ENCODE measurements at regions not wholly inside any gene's neighbourhood (a gene's known extent, or its start where the extent isn't known, plus 50 kb on each side); places are given as distances from the start of the nearest gene placed in this dataset.
"Not testable (repeated sequence)": the region's sequence is repeated elsewhere in the genome, so short reads cannot be mapped to it uniquely, and the experiment has no call there.

GRCh38 chr12:47360093-47360480 is 280.3 kb upstream of the AMIGO2 start:
- in situ Hi-C loops (cut with MboI; ENCODE audit: low pct_unique_long_range_greater_than_20kb, low sequenced_read_pairs, unreplicated experiment) = no loop called here
- TF ChIP-seq CTCF (IDR thresholded peaks at IDR 0.05; ENCODE audit: extremely low read depth, insufficient read depth, missing control alignments) = no peak

GRCh38 chr12:47359310-47360092 is 279.7 kb upstream of the AMIGO2 start:
- no peak for TF ChIP-seq CTCF (IDR thresholded peaks at IDR 0.05; ENCODE audit: extremely low read depth, insufficient read depth, missing control alignments)
- no peak for DNase-seq (ENCODE audit: low spot score)
- in situ Hi-C loops (cut with MboI; ENCODE audit: low pct_unique_long_range_greater_than_20kb, low sequenced_read_pairs, unreplicated experiment) = no loop called here

More at GRCh38 chr12:47360093-47360480, 280.3 kb upstream of the AMIGO2 start:
- DNase-seq (ENCODE audit: low spot score) = no peak

- DNase-seq (ENCODE audit: low spot score); in situ Hi-C loops (cut with MboI; ENCODE audit: low pct_unique_long_range_greater_than_20kb, low sequenced_read_pairs, unreplicated experiment): not testable (repeated sequence)
Measured at GRCh38 chr12:47357006-47357405, 277.2 kb upstream of the AMIGO2 start.

GRCh38 chr12:47356129-47356700 is 276.5 kb upstream of the AMIGO2 start:
- peak; percentile 43 for DNase-seq (ENCODE audit: low spot score)
- no peak for TF ChIP-seq CTCF (IDR thresholded peaks at IDR 0.05; ENCODE audit: extremely low read depth, insufficient read depth, missing control alignments)
- in situ Hi-C loops (cut with MboI; ENCODE audit: low pct_unique_long_range_greater_than_20kb, low sequenced_read_pairs, unreplicated experiment) = no loop called here

GRCh38 chr12:47353508-47353907 is 273.7 kb upstream of the AMIGO2 start:
- no peak for DNase-seq (ENCODE audit: low spot score)
- in situ Hi-C loops (cut with MboI; ENCODE audit: low pct_unique_long_range_greater_than_20kb, low sequenced_read_pairs, unreplicated experiment) = no loop called here
- no peak for TF ChIP-seq CTCF (IDR thresholded peaks at IDR 0.05; ENCODE audit: extremely low read depth, insufficient read depth, missing control alignments)

- DNase-seq (ENCODE audit: low spot score) = no peak
- TF ChIP-seq CTCF (IDR thresholded peaks at IDR 0.05; ENCODE audit: extremely low read depth, insufficient read depth, missing control alignments) = no peak
- in situ Hi-C loops (cut with MboI; ENCODE audit: low pct_unique_long_range_greater_than_20kb, low sequenced_read_pairs, unreplicated experiment) = no loop called here
Measured at GRCh38 chr12:47352067-47352466, 272.3 kb upstream of the AMIGO2 start.

GRCh38 chr12:47351526-47351925 is 271.8 kb upstream of the AMIGO2 start:
- DNase-seq (ENCODE audit: low spot score) = no peak
- in situ Hi-C loops (cut with MboI; ENCODE audit: low pct_unique_long_range_greater_than_20kb, low sequenced_read_pairs, unreplicated experiment) = no loop called here

More at GRCh38 chr12:47351526-47351925, 271.8 kb upstream of the AMIGO2 start:
- TF ChIP-seq CTCF (IDR thresholded peaks at IDR 0.05; ENCODE audit: extremely low read depth, insufficient read depth, missing control alignments) = no peak

Measured in GM13977 (cell line).